Smooth muscle cell (in vitro differentiated cells): ENCODE measurements at regions not wholly inside any gene's neighbourhood (a gene's known extent, or its start where the extent isn't known, plus 50 kb on each side); places are given as distances from the start of the nearest gene placed in this dataset.

ENCODE experiments used
- DNase-seq: peaks from one replicate; lab custom pipeline; 2025; ENCODE audit not compliant: unreplicated experiment; lab: John Stamatoyannopoulos, UW
- H2AFZ ChIP-seq: fragments of 200-600 bp; sonication (generic); 2 replicates; pipeline ENCODE4 v1.6.0; 2016; ENCODE audit warnings: antibody characterized with exemption, low read depth, mild to moderate bottlenecking
- H3F3A ChIP-seq: fragments of 200-600 bp; sonication (generic); 2 replicates; pipeline ENCODE4 v1.6.0; 2017; ENCODE audit warnings: antibody characterized with exemption, low read depth
- H3K27ac ChIP-seq: fragments of 200-600 bp; sonication (generic); 2 replicates; pipeline ENCODE4 v1.5.1; 2016; ENCODE audit warnings: low read depth, mild to moderate bottlenecking
- H3K27me3 ChIP-seq: fragments of 200-600 bp; sonication (generic); 2 replicates; pipeline ENCODE4 v1.6.1; 2016; ENCODE audit warnings: low read depth, mild to moderate bottlenecking
- H3K36me3 ChIP-seq: fragments of 200-600 bp; sonication (generic); 2 replicates; pipeline ENCODE4 v1.5.1; 2016; ENCODE audit warnings: low read depth
- H3K4me1 ChIP-seq: fragments of 200-600 bp; sonication (generic); 2 replicates; pipeline ENCODE4 v1.5.1; 2016; ENCODE audit warnings: low read depth
- H3K4me2 ChIP-seq: fragments of 200-600 bp; sonication (generic); 2 replicates; pipeline ENCODE4 v1.6.0; 2016; ENCODE audit warnings: mild to moderate bottlenecking
- H3K4me3 ChIP-seq: fragments of 200-600 bp; sonication (generic); 2 replicates; pipeline ENCODE4 v1.5.1; 2016; ENCODE audit warnings: mild to moderate bottlenecking
- H3K79me2 ChIP-seq: fragments of 200-600 bp; sonication (generic); 2 replicates; pipeline ENCODE4 v1.6.0; 2016; ENCODE audit warnings: low read depth, mild to moderate bottlenecking
- H3K9ac ChIP-seq: fragments of 200-600 bp; sonication (generic); 2 replicates; pipeline ENCODE4 v1.6.0; 2016; ENCODE audit warnings: low read depth
- H3K9me3 ChIP-seq: fragments of 200-600 bp; sonication (generic); replicated peaks from 2 replicates; pipeline ENCODE4 v1.5.1; 2016; ENCODE audit warnings: low read depth
- H4K20me1 ChIP-seq: fragments of 200-600 bp; sonication (generic); 2 replicates; pipeline ENCODE4 v1.6.0; 2016; ENCODE audit warnings: low read depth
- WGBS: methylation state at CpG from one replicate; pipeline ENCODE4 v1.1.7; 2016; ENCODE audit warnings: low lambda C conversion rate; 5-methylcytosine and 5-hydroxymethylcytosine counted together
- TF ChIP-seq, protein P1 (sequence below): fragments of 200-600 bp; sonication (generic); IDR thresholded peaks from 2 replicates; pipeline ENCODE4 v1.5.1; 2017; ENCODE audit warnings: borderline replicate concordance, mild to moderate bottlenecking, antibody characterized with exemption; ENCODE audit not compliant: insufficient read depth, poor library complexity, severe bottlenecking

DNA sequence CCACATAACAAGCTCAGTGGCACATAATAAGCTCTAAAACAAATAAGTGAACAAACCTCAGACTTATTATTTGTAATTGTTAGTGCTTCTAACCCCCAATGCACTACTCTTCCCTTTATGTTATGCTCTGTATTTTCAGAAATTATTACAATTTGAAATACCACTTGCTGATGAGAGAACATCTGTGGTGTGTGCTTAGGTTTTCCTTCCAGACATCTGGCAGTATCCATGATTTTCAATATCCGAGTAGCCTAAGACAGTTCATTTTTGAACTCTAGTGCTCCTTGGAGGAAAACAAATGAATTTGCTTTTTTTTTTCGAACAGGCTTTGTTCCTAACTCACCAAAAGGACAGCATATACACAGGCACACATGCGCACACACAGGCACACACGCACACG lies 278.7 kb upstream of the CLNK start:
- Histone ChIP-seq H3K4me1 (no peaks in the 10 kb centered on the region), H3K27me3 (no peaks in the 10 kb centered on the region), H3K4me3 (no peak overlapping the region), H3K4me2 (no peak overlapping the region), H3K36me3 (no peaks in the 10 kb centered on the region), H4K20me1 (no peaks in the 10 kb centered on the region), H3K27ac (no peak overlapping the region), H3K9ac (no peak overlapping the region), H3F3A (no peaks in the 10 kb centered on the region), H3K9me3 (no peaks in the 10 kb centered on the region), H2AFZ (no peak overlapping the region), H3K79me2 (no peaks in the 10 kb centered on the region)
- 92% methylated on average over 5 of the region's 5 CpGs for WGBS
- TF ChIP-seq, protein P1, sequence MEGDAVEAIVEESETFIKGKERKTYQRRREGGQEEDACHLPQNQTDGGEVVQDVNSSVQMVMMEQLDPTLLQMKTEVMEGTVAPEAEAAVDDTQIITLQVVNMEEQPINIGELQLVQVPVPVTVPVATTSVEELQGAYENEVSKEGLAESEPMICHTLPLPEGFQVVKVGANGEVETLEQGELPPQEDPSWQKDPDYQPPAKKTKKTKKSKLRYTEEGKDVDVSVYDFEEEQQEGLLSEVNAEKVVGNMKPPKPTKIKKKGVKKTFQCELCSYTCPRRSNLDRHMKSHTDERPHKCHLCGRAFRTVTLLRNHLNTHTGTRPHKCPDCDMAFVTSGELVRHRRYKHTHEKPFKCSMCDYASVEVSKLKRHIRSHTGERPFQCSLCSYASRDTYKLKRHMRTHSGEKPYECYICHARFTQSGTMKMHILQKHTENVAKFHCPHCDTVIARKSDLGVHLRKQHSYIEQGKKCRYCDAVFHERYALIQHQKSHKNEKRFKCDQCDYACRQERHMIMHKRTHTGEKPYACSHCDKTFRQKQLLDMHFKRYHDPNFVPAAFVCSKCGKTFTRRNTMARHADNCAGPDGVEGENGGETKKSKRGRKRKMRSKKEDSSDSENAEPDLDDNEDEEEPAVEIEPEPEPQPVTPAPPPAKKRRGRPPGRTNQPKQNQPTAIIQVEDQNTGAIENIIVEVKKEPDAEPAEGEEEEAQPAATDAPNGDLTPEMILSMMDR = no peak
- no peak for DNase-seq

DNA sequence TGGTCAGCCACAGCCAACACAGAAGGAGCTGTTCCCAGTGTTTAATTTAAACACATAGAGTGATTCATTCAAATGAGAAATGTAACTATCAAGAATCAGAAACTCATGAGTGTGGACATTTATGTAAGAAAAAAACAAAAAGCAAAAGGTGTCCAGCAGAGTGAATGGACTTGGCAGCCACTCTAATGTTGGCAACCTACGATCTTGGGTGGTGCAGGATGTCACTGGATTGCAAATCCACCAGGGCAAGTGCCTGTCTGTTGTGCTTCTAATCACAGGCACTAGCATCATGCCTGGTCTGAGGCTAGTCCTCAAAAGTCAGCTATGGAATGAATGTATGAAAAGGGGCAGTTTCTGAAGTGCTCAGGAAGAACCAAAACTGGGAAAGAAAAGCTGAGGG lies 277.7 kb upstream of the CLNK start:
- no peaks in the 10 kb centered on the region for H4K20me1 ChIP-seq
- H3K4me1 ChIP-seq = no peaks in the 10 kb centered on the region
- no peak overlapping the region for H3K4me3 ChIP-seq
- H3F3A ChIP-seq = no peaks in the 10 kb centered on the region
- no peaks in the 10 kb centered on the region for H3K27me3 ChIP-seq
- H3K36me3 ChIP-seq = no peaks in the 10 kb centered on the region
- TF ChIP-seq, protein P1 = no peak
- WGBS = 100% methylated on average over 1 of the region's 1 CpG
- no peak overlapping the region for H3K9ac ChIP-seq
- no peaks in the 10 kb centered on the region for H3K79me2 ChIP-seq
- no peak overlapping the region for H3K27ac ChIP-seq
- H3K4me2 ChIP-seq = no peak overlapping the region
- no peak overlapping the region for H2AFZ ChIP-seq
- no peaks in the 10 kb centered on the region for H3K9me3 ChIP-seq
- no peak for DNase-seq

DNA sequence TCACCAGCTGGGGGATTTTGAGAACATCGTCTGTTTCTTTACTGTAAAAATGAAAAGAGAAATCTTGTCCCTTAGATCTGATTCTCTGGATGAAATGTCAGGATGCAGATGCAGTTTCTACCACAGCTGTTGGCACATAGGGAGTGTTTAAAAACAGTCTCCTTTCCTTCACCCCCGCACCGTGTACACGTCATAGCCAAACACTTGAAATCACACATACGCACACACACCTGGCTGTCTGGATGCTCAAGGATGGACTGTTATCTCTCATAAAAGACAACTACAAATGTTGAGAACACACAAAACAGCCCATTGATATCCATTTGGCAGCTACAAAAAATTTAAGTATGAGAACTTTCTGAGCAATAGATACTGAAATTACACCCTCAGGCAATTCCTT lies 275.8 kb upstream of the CLNK start:
- no peaks in the 10 kb centered on the region for H4K20me1 ChIP-seq
- WGBS = 84% methylated on average over 5 of the region's 5 CpGs
- no peak overlapping the region for H2AFZ ChIP-seq
- no peak overlapping the region for H3K27ac ChIP-seq
- H3K4me2 ChIP-seq = no peak overlapping the region
- no peaks in the 10 kb centered on the region for H3K9me3 ChIP-seq
- no peak overlapping the region for H3K4me3 ChIP-seq
- H3F3A ChIP-seq = no peaks in the 10 kb centered on the region
- H3K9ac ChIP-seq = no peak overlapping the region
- no peaks in the 10 kb centered on the region for H3K79me2 ChIP-seq
- no peaks in the 10 kb centered on the region for H3K36me3 ChIP-seq
- TF ChIP-seq, protein P1 = no peak
- H3K4me1 ChIP-seq = no peaks in the 10 kb centered on the region
- H3K27me3 ChIP-seq = no peaks in the 10 kb centered on the region
- no peak for DNase-seq

DNA sequence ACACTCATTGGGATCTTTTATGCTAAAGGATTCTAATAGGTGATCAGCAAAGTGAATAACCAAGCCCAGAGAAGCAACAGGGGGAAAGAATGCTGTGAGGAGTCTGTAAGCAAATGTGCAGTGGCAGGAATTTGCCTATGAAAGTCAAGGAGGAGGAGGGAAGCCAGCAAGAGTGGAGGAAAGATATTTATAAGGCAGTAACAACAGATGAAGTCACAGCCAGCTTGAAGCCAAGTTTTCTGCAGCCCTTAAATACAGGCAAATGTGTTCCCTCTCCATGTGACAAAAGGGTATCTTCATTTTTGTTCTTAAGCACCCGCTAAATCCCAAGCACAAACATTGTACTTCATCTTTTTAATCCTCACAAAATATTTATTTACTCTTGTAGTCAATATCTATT lies 275.0 kb upstream of the CLNK start:
- H3K4me3 ChIP-seq = no peak overlapping the region
- no peaks in the 10 kb centered on the region for H3K4me1 ChIP-seq
- no peak overlapping the region for H3K9ac ChIP-seq
- H4K20me1 ChIP-seq = no peaks in the 10 kb centered on the region
- H3K27me3 ChIP-seq = no peaks in the 10 kb centered on the region
- no peak for DNase-seq
- H3K9me3 ChIP-seq = no peaks in the 10 kb centered on the region
- no peaks in the 10 kb centered on the region for H3K79me2 ChIP-seq
- TF ChIP-seq, protein P1 = no peak
- WGBS = 73% methylated on average over 1 of the region's 1 CpG
- no peak overlapping the region for H2AFZ ChIP-seq
- H3F3A ChIP-seq = no peaks in the 10 kb centered on the region
- no peaks in the 10 kb centered on the region for H3K36me3 ChIP-seq
- no peak overlapping the region for H3K27ac ChIP-seq
- no peak overlapping the region for H3K4me2 ChIP-seq
